GM23248 (cell line): ENCODE measurements at regions not wholly inside any gene's neighbourhood (a gene's known extent, or its start where the extent isn't known, plus 50 kb on each side); places are given as distances from the start of the nearest gene placed in this dataset.
A peak's percentile ranks its signal among the peaks of the same experiment; 100 is the strongest.

Experiments used
- DNase-seq: peaks from one replicate; pipeline ENCODE4 v3.0.0-alpha.2; 2015
- H2AFZ ChIP-seq: fragments of 200-600 bp; sonication (generic); 2 replicates; pipeline ENCODE4 v1.6.1; 2016; ENCODE audit warnings: antibody characterized with exemption
- H3F3A ChIP-seq: fragments of 200-600 bp; sonication (generic); 2 replicates; pipeline ENCODE4 v1.6.1; 2016; ENCODE audit warnings: mild to moderate bottlenecking, antibody characterized with exemption, mixed run types; ENCODE audit not compliant: insufficient read depth
- H3K27ac ChIP-seq: fragments of 200-600 bp; sonication (generic); 2 replicates; pipeline ENCODE4 v1.5.1; 2016; ENCODE audit warnings: mild to moderate bottlenecking
- H3K27me3 ChIP-seq: fragments of 200-600 bp; sonication (generic); replicated peaks from 2 replicates; pipeline ENCODE4 v1.6.1; 2016; ENCODE audit warnings: mild to moderate bottlenecking; ENCODE audit not compliant: insufficient read depth
- H3K36me3 ChIP-seq: fragments of 200-600 bp; sonication (generic); 2 replicates; pipeline ENCODE4 v1.6.1; 2016; ENCODE audit warnings: low read depth, mild to moderate bottlenecking
- H3K4me1 ChIP-seq: fragments of 200-600 bp; sonication (generic); 2 replicates; pipeline ENCODE4 v1.6.1; 2016; ENCODE audit warnings: mild to moderate bottlenecking; ENCODE audit not compliant: insufficient read depth
- H3K4me2 ChIP-seq: fragments of 200-600 bp; sonication (generic); one replicate; pipeline ENCODE4 v1.6.1; 2016; ENCODE audit warnings: mild to moderate bottlenecking; ENCODE audit not compliant: unreplicated experiment
- H3K4me3 ChIP-seq: fragments of 200-600 bp; sonication (generic); 2 replicates; pipeline ENCODE4 v1.5.1; 2016; ENCODE audit warnings: mild to moderate bottlenecking
- H3K79me2 ChIP-seq: fragments of 200-600 bp; sonication (generic); 2 replicates; pipeline ENCODE4 v1.6.1; 2016; ENCODE audit warnings: mild to moderate bottlenecking; ENCODE audit not compliant: insufficient read depth
- H3K9ac ChIP-seq: fragments of 200-600 bp; sonication (generic); 2 replicates; pipeline ENCODE4 v1.6.1; 2016; ENCODE audit warnings: mild to moderate bottlenecking
- H3K9me2 ChIP-seq: fragments of 200-600 bp; sonication (generic); 2 replicates; pipeline ENCODE4 v1.6.1; 2016; ENCODE audit warnings: mixed run types, mild to moderate bottlenecking, moderate library complexity; ENCODE audit not compliant: insufficient read depth
- H3K9me3 ChIP-seq: fragments of 200-600 bp; sonication (generic); one replicate; pipeline ENCODE4 v1.6.1; 2017; ENCODE audit warnings: low read depth
- H4K20me1 ChIP-seq: fragments of 200-600 bp; sonication (generic); 2 replicates; pipeline ENCODE4 v1.6.0; 2016; ENCODE audit not compliant: insufficient read depth
- EZH2 ChIP-seq: fragments of 200-600 bp; sonication (generic); IDR thresholded peaks from 2 replicates; pipeline ENCODE4 v1.6.1; 2018; ENCODE audit warnings: antibody characterized with exemption, mild to moderate bottlenecking; ENCODE audit not compliant: insufficient read depth, poor library complexity, severe bottlenecking
- EZH2phosphoT487 ChIP-seq: fragments of 200-600 bp; sonication (generic); IDR thresholded peaks from 2 replicates; pipeline ENCODE4 v1.6.1; 2018; ENCODE audit warnings: antibody characterized with exemption, moderate library complexity, mild to moderate bottlenecking, low read depth; ENCODE audit not compliant: insufficient read depth
- WGBS, 2 experiments: methylation state at CpG; one replicate each; pipeline ENCODE4 v1.1.6; 2015 to 2017; ENCODE audit warnings: low lambda C conversion rate in 2 of 2, low coverage in 1 of 2; ENCODE audit errors: missing lambda C conversion rate in 2 of 2; 5-methylcytosine and 5-hydroxymethylcytosine counted together
- in situ Hi-C: fragments of 300-500 bp; cut with MboI; formaldehyde crosslinking; loops from 2 replicates; pipeline ENCODE4 v1.15.0; 2020

- H2AFZ ChIP-seq = no peak overlapping the region
- H3K4me2 ChIP-seq = no peak overlapping the region
- no peaks in the 10 kb centered on the region for H3K79me2 ChIP-seq
- TF ChIP-seq EZH2 (no peak), EZH2phosphoT487 (no peak)
- H3K36me3 ChIP-seq = no peaks in the 10 kb centered on the region
- no peaks in the 10 kb centered on the region for H4K20me1 ChIP-seq
- H3K27ac ChIP-seq = no peak overlapping the region
- no peaks in the 10 kb centered on the region for H3K4me1 ChIP-seq
- no peaks in the 10 kb centered on the region for H3K9me3 ChIP-seq
- DNase-seq = no peak
- H3K27me3 ChIP-seq = no peaks in the 10 kb centered on the region
- 78 to 83% methylated on average over 14 of the region's 14 CpGs for WGBS, 2 experiments
- no peak overlapping the region for H3K9ac ChIP-seq
- H3F3A ChIP-seq = no peaks in the 10 kb centered on the region
- no peaks in the 10 kb centered on the region for H3K9me2 ChIP-seq
- in situ Hi-C loops = no loop called here
- no peak overlapping the region for H3K4me3 ChIP-seq
These were observed 416.5 kb downstream of the GADD45G start for GRCh38 chr9:90021216-90021906.

GRCh38 chr9:90022474-90022873 is 417.7 kb downstream of the GADD45G start:
- H3K4me2 ChIP-seq = no peak overlapping the region
- H3K4me3 ChIP-seq = no peak overlapping the region
- peak; percentile 10 for DNase-seq
- no peaks in the 10 kb centered on the region for H3F3A ChIP-seq
- TF ChIP-seq EZH2phosphoT487 (no peak), EZH2 (no peak)
- no peaks in the 10 kb centered on the region for H3K79me2 ChIP-seq
- WGBS, 2 experiments = 58 to 63% methylated on average over 3 of the region's 3 CpGs
- in situ Hi-C loops = no loop called here
- H3K27me3 ChIP-seq = no peaks in the 10 kb centered on the region
- no peaks in the 10 kb centered on the region for H3K9me3 ChIP-seq
- no peaks in the 10 kb centered on the region for H4K20me1 ChIP-seq
- no peaks in the 10 kb centered on the region for H3K9me2 ChIP-seq
- H2AFZ ChIP-seq = no peak overlapping the region
- H3K27ac ChIP-seq = no peak overlapping the region
- H3K36me3 ChIP-seq = no peaks in the 10 kb centered on the region
- H3K9ac ChIP-seq = no peak overlapping the region
- no peaks in the 10 kb centered on the region for H3K4me1 ChIP-seq

- Histone ChIP-seq H3K9me3 (no peaks in the 10 kb centered on the region), H3K9ac (no peak overlapping the region), H3K4me3 (no peak overlapping the region), H2AFZ (no peak overlapping the region), H4K20me1 (no peaks in the 10 kb centered on the region), H3K36me3 (no peaks in the 10 kb centered on the region), H3K4me1 (no peaks in the 10 kb centered on the region), H3K4me2 (no peak overlapping the region), H3F3A (no peaks in the 10 kb centered on the region), H3K27ac (no peak overlapping the region), H3K27me3 (no peaks in the 10 kb centered on the region), H3K79me2 (no peaks in the 10 kb centered on the region), H3K9me2 (no peaks in the 10 kb centered on the region)
- DNase-seq = no peak
- TF ChIP-seq EZH2 = no peak
- no peak for TF ChIP-seq EZH2phosphoT487
- WGBS, 2 experiments = 63 to 67% methylated on average over 5 of the region's 5 CpGs
- in situ Hi-C loops = no loop called here
These were observed 419.0 kb downstream of the GADD45G start for GRCh38 chr9:90023861-90024260.

GRCh38 chr9:90024409-90024808 is 419.6 kb downstream of the GADD45G start:
- H3K4me2 ChIP-seq = no peak overlapping the region
- H3K36me3 ChIP-seq = no peaks in the 10 kb centered on the region
- no peak for TF ChIP-seq EZH2
- no peak for TF ChIP-seq EZH2phosphoT487
- no peak for DNase-seq
- no peaks in the 10 kb centered on the region for H4K20me1 ChIP-seq
- H3K4me3 ChIP-seq = no peak overlapping the region
- no peaks in the 10 kb centered on the region for H3K9me2 ChIP-seq
- WGBS, 2 experiments = 37 to 38% methylated on average over 3 of the region's 3 CpGs
- in situ Hi-C loops = no loop called here
- no peak overlapping the region for H3K27ac ChIP-seq
- no peak overlapping the region for H2AFZ ChIP-seq
- no peaks in the 10 kb centered on the region for H3K9me3 ChIP-seq
- no peak overlapping the region for H3K9ac ChIP-seq
- no peaks in the 10 kb centered on the region for H3K79me2 ChIP-seq
- H3F3A ChIP-seq = no peaks in the 10 kb centered on the region
- no peaks in the 10 kb centered on the region for H3K4me1 ChIP-seq
- H3K27me3 ChIP-seq = no peaks in the 10 kb centered on the region

- no peak for TF ChIP-seq EZH2
- no peak for TF ChIP-seq EZH2phosphoT487
- H3K27ac ChIP-seq = no peak overlapping the region
These were observed 420.0 kb downstream of the GADD45G start for GRCh38 chr9:90024823-90025222.

More at GRCh38 chr9:90024823-90025222, 420.0 kb downstream of the GADD45G start:
- Histone ChIP-seq H3K4me2 (no peak overlapping the region), H3K4me3 (no peak overlapping the region), H3K36me3 (no peaks in the 10 kb centered on the region), H4K20me1 (no peaks in the 10 kb centered on the region), H3K9ac (no peak overlapping the region), H3K9me3 (no peaks in the 10 kb centered on the region), H3K27me3 (no peaks in the 10 kb centered on the region), H3K79me2 (no peaks in the 10 kb centered on the region), H3F3A (no peaks in the 10 kb centered on the region), H2AFZ (no peak overlapping the region), H3K4me1 (no peaks in the 10 kb centered on the region), H3K9me2 (no peaks in the 10 kb centered on the region)
- DNase-seq = no peak
- WGBS, 2 experiments = 59 to 65% methylated on average over 9 of the region's 9 CpGs
- in situ Hi-C loops = no loop called here
